GM20431 (cell line): ENCODE measurements at regions not wholly inside any gene's neighbourhood (a gene's known extent, or its start where the extent isn't known, plus 50 kb on each side); places are given as distances from the start of the nearest gene placed in this dataset.

Experiments used
- in situ Hi-C: fragments of 300-500 bp; cut with MseI, MboI; formaldehyde crosslinking; loops from one replicate; pipeline ENCODE4 v1.15.0; 2020; ENCODE audit warnings: low sequenced_read_pairs; ENCODE audit not compliant: unreplicated experiment

GRCh38 chr19:31903979-31904378 lies 441.4 kb upstream of the ZNF507 start:
- in situ Hi-C loops: no loop called here

GRCh38 chr19:31906111-31906871 lies 439.1 kb upstream of the ZNF507 start:
- in situ Hi-C loops: no loop called here

- in situ Hi-C loops: no loop called here
Measured at GRCh38 chr19:31907661-31908060, 437.7 kb upstream of the ZNF507 start.

- in situ Hi-C loops: no loop called here
Measured at GRCh38 chr19:31908080-31908479, 437.3 kb upstream of the ZNF507 start.

- in situ Hi-C loops: no loop called here
Measured at GRCh38 chr19:31908496-31909225, 436.7 kb upstream of the ZNF507 start.

GRCh38 chr19:31910224-31910623 lies 435.2 kb upstream of the ZNF507 start:
- in situ Hi-C loops: no loop called here

- in situ Hi-C loops: no loop called here
Measured at GRCh38 chr19:31911577-31911976, 433.8 kb upstream of the ZNF507 start.

- in situ Hi-C loops: no loop called here
Measured at GRCh38 chr19:31913103-31913661, 432.2 kb upstream of the ZNF507 start.

- in situ Hi-C loops: no loop called here
Measured at GRCh38 chr19:31930401-31930800, 415.0 kb upstream of the ZNF507 start.

- in situ Hi-C loops: no loop called here
Measured at GRCh38 chr19:31937983-31938382, 407.4 kb upstream of the ZNF507 start.

- in situ Hi-C loops: no loop called here
Measured at GRCh38 chr19:31938675-31939074, 406.7 kb upstream of the ZNF507 start.

- in situ Hi-C loops: no loop called here
Measured at GRCh38 chr19:31940396-31940795, 405.0 kb upstream of the ZNF507 start.

- in situ Hi-C loops: no loop called here
Measured at GRCh38 chr19:31943191-31943661, 402.2 kb upstream of the ZNF507 start.

- in situ Hi-C loops: no loop called here
Measured at GRCh38 chr19:31943778-31944177, 401.6 kb upstream of the ZNF507 start.

- in situ Hi-C loops: no loop called here
Measured at GRCh38 chr19:31944326-31944725, 401.1 kb upstream of the ZNF507 start.

- in situ Hi-C loops: no loop called here
Measured at GRCh38 chr19:31946491-31946890, 398.9 kb upstream of the ZNF507 start.

GRCh38 chr19:31947436-31948115 lies 397.8 kb upstream of the ZNF507 start:
- in situ Hi-C loops: no loop called here

- in situ Hi-C loops: no loop called here
Measured at GRCh38 chr19:31952693-31953092, 392.7 kb upstream of the ZNF507 start.

GRCh38 chr19:31955061-31955460 lies 390.3 kb upstream of the ZNF507 start:
- in situ Hi-C loops: no loop called here

GRCh38 chr19:31955884-31956283 lies 389.5 kb upstream of the ZNF507 start:
- in situ Hi-C loops: no loop called here
